Uterus (tissue), 2 donors: ENCODE measurements at regions not wholly inside any gene's neighbourhood (a gene's known extent, or its start where the extent isn't known, plus 50 kb on each side); places are given as distances from the start of the nearest gene placed in this dataset.

Experiments used
- POLR2A ChIP-seq, 2 donors: fragments of 450-650 bp; IDR thresholded peaks; one replicate each; pipeline ENCODE4 v1.6.1; 2016; ENCODE audit warnings: antibody characterized with exemption in 2 of 2, mild to moderate bottlenecking in 1 of 2, moderate library complexity in 1 of 2
- TF ChIP-seq, protein P1 (sequence below), 4 experiments: fragments of 200-600 bp in 2 of 4; fragments of 450-650 bp in 2 of 4; sonication (generic) in 2 of 4; IDR thresholded peaks; one replicate each; pipeline ENCODE4 v1.5.1; 2016 to 2019; ENCODE audit warnings: antibody characterized with exemption in 4 of 4, mild to moderate bottlenecking in 2 of 4, moderate library complexity in 1 of 4

DNA sequence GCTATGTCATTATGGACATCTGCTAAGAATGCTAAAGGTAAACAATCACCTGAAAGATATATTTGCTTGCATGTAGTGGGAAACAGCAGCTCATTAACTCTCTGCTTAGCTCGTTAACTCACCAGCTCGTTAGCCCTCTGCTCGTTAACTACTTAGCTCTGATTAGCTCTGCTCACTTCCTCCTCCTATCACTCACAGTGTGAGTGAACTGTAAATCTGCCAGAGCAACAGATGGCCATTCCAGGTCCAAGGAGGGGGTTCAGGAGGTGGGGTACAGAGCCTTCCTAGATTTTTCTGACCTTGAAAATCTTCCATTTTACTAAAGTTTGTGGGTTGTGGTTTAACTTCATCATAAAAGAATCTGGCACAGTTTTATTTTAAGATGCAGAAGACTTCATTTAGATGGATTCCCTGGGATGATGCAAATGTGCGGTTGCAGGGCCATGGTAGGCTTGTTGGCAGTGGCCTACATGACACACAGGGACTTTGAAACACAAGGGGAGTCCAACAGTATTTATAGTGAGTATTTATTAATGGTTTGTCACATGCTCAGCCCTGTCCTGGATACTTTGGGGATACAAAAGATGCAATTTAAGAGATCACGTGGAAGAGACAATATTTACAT lies 1633.7 kb upstream of the CELF4 start:
- TF ChIP-seq, protein P1, sequence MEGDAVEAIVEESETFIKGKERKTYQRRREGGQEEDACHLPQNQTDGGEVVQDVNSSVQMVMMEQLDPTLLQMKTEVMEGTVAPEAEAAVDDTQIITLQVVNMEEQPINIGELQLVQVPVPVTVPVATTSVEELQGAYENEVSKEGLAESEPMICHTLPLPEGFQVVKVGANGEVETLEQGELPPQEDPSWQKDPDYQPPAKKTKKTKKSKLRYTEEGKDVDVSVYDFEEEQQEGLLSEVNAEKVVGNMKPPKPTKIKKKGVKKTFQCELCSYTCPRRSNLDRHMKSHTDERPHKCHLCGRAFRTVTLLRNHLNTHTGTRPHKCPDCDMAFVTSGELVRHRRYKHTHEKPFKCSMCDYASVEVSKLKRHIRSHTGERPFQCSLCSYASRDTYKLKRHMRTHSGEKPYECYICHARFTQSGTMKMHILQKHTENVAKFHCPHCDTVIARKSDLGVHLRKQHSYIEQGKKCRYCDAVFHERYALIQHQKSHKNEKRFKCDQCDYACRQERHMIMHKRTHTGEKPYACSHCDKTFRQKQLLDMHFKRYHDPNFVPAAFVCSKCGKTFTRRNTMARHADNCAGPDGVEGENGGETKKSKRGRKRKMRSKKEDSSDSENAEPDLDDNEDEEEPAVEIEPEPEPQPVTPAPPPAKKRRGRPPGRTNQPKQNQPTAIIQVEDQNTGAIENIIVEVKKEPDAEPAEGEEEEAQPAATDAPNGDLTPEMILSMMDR (IDR thresholded peaks at IDR 0.05): no peak
- no peak for TF ChIP-seq POLR2A (IDR thresholded peaks at IDR 0.05)
